Spleen (tissue), 11 donors: ENCODE measurements at regions not wholly inside any gene's neighbourhood (a gene's known extent, or its start where the extent isn't known, plus 50 kb on each side); places are given as distances from the start of the nearest gene placed in this dataset.
"Not testable (repeated sequence)": the region's sequence is repeated elsewhere in the genome, so short reads cannot be mapped to it uniquely, and the experiment has no call there.

Experiments used
- DNase-seq: peaks from one replicate; pipeline ENCODE4 v3.0.0-alpha.2; 2020
- H3K27ac ChIP-seq, 8 donors: fragments of 200-600 bp; sonication (generic) in 7 of 8; 1 replicate in 4 of 8; 2 replicates in 4 of 8; pipeline versions ENCODE4 v1.5.0 to v1.8.0; 2016 to 2021; ENCODE audit warnings: inconsistent platforms in 4 of 8, mild to moderate bottlenecking in 4 of 8, moderate library complexity in 1 of 8
- H3K27me3 ChIP-seq, 7 donors: fragments of 200-600 bp; sonication (generic) in 6 of 7; replicated peaks in 1 of 7; 1 replicate in 4 of 7; 2 replicates in 3 of 7; pipeline versions ENCODE4 v1.5.0 to v1.8.0; 2016 to 2021; ENCODE audit warnings: inconsistent platforms in 3 of 7, mild to moderate bottlenecking in 1 of 7
- H3K36me3 ChIP-seq, 6 donors: fragments of 200-600 bp; sonication (generic) in 5 of 6; 1 replicate in 4 of 6; 2 replicates in 2 of 6; pipeline versions ENCODE4 v1.5.0 to v1.8.0; 2016 to 2021; ENCODE audit warnings: inconsistent platforms in 2 of 6
- H3K4me1 ChIP-seq, 6 donors: fragments of 200-600 bp; sonication (generic) in 5 of 6; 1 replicate in 3 of 6; 2 replicates in 3 of 6; pipeline versions ENCODE4 v1.5.0 to v1.8.0; 2016 to 2021; ENCODE audit warnings: inconsistent platforms in 3 of 6
- H3K4me3 ChIP-seq, 8 donors: fragments of 200-600 bp; sonication (generic) in 7 of 8; 1 replicate in 4 of 8; 2 replicates in 4 of 8; pipeline versions ENCODE4 v1.5.0 to v1.8.0; 2016 to 2021; ENCODE audit warnings: inconsistent platforms in 4 of 8, mild to moderate bottlenecking in 4 of 8, moderate library complexity in 2 of 8
- H3K9me3 ChIP-seq, 8 donors: fragments of 200-600 bp; sonication (generic) in 7 of 8; 1 replicate in 4 of 8; 2 replicates in 4 of 8; pipeline versions ENCODE4 v1.5.0 to v1.8.0; 2016 to 2021; ENCODE audit warnings: inconsistent platforms in 4 of 8
- POLR2A ChIP-seq, 3 donors: fragments of 450-650 bp; IDR thresholded peaks; one replicate each; pipeline ENCODE4 v1.5.1; 2017; ENCODE audit warnings: antibody characterized with exemption in 3 of 3, mild to moderate bottlenecking in 1 of 3
- POLR2AphosphoS5 ChIP-seq, 3 donors: sonication (generic); formaldehyde crosslinking; IDR thresholded peaks; one replicate each; pipeline ENCODE4 v1.5.1; 2017; ENCODE audit warnings: antibody characterized with exemption in 3 of 3
- WGBS, 5 donors: extraction: QIAGEN DNeasy Blood & Tissue Kit in 3 of 5; methylation state at CpG; one replicate each; pipeline versions ENCODE4 v1.1.5 to v1.1.7; 2013 to 2018; 5-methylcytosine and 5-hydroxymethylcytosine counted together
- intact Hi-C: fragments of 100-400 bp; cut with DNase I; formaldehyde crosslinking; loops from one replicate; pipeline ENCODE4 v1.15.0; 2023; ENCODE audit warnings: low total_unique reads
- TF ChIP-seq, protein P1 (sequence below), 11 experiments: fragments of 200-600 bp in 7 of 11; fragments of 450-650 bp in 4 of 11; sonication (generic) in 4 of 11; IDR thresholded peaks in 8 of 11; conservative IDR thresholded peaks in 3 of 11; 1 replicate in 7 of 11; 2 replicates in 4 of 11; pipeline versions ENCODE4 v1.4.0 to v1.8.0; 2016 to 2021; ENCODE audit warnings: antibody characterized with exemption in 11 of 11, inconsistent platforms in 4 of 11, mild to moderate bottlenecking in 1 of 11
- donor health status: healthy with polysubstance abuse.
- donor health status: DM: no; HTN: no; CAD: no; lungs with moderate emphysema.
- donor health status: DM: no; HTN: no; CAD: no.
- donor health status: Bipolar disorder and iron deficiency.
- donor health status: healthy.
- donor health status: DM: no; HTN: no; CAD: no.
- donor health status: DM: yes; HTN: yes; CAD: no.

DNA sequence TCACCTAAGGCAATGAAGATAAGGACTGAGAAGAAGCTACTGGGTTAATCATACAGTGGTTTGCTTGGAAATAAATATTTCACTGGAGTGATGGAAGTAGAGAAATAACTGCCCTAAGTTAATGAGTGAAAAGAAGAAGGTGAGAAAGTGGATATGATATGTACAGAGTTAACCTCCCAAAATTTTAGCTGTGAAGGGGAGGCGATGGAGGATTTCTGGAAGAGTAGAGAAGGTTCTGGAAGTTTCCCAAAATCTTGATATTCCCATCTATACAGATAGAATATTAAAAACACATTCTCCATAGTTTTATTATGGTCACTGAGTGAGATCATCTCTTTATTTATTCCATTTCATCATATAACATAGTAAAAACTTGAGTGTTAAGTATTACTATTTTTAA lies 296.6 kb upstream of the RGPD4 start:
- intact Hi-C loops = no loop called here
- TF ChIP-seq POLR2A (IDR thresholded peaks at IDR 0.05) = no peak
- no peak for TF ChIP-seq POLR2AphosphoS5 (IDR thresholded peaks at IDR 0.05)
- TF ChIP-seq, protein P1, sequence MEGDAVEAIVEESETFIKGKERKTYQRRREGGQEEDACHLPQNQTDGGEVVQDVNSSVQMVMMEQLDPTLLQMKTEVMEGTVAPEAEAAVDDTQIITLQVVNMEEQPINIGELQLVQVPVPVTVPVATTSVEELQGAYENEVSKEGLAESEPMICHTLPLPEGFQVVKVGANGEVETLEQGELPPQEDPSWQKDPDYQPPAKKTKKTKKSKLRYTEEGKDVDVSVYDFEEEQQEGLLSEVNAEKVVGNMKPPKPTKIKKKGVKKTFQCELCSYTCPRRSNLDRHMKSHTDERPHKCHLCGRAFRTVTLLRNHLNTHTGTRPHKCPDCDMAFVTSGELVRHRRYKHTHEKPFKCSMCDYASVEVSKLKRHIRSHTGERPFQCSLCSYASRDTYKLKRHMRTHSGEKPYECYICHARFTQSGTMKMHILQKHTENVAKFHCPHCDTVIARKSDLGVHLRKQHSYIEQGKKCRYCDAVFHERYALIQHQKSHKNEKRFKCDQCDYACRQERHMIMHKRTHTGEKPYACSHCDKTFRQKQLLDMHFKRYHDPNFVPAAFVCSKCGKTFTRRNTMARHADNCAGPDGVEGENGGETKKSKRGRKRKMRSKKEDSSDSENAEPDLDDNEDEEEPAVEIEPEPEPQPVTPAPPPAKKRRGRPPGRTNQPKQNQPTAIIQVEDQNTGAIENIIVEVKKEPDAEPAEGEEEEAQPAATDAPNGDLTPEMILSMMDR (IDR thresholded peaks at IDR 0.05 in 8 of 11, conservative IDR thresholded peaks at IDR 0.05 in 3 of 11) = no peak
- Histone ChIP-seq H3K4me1 (no peaks in the 10 kb centered on the region), H3K4me3 (no peak overlapping the region), H3K27me3 (no peaks in the 10 kb centered on the region), H3K27ac (no peak overlapping the region), H3K36me3 (no peaks in the 10 kb centered on the region), H3K9me3 (peaks cover 0 to 9% (median under 1%) of the 10 kb centered on the region in 8 donors)
- DNase-seq = no peak
- 79 to 98% (median 85%) methylated on average over 1 of the region's 1 CpG for WGBS, 5 donors

DNA sequence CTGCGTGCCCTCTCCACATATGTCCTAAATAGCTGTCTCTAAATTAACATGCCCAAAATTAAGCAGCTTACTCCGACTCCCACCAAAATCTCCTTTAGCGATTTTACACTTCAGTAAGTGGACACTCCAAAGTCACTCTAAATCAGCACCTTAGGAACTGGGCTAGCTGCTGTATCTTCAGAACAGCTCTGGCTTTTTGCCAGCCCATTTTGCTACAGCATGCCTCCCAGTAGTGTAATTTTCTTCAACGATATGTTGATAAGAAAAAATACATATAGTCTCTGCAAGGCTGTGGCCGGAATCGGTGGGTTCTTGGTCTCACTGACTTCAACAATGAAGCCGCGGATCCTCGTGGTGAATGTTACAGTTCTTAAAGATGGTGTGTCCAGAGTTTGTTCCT lies 291.8 kb upstream of the RGPD4 start:
- Histone ChIP-seq H3K4me1 (no peaks in the 10 kb centered on the region), H3K9me3 (peaks cover 0 to 11% (median 6%) of the 10 kb centered on the region in 8 donors), H3K27me3 (no peaks in the 10 kb centered on the region), H3K27ac (no peak overlapping the region), H3K36me3 (no peaks in the 10 kb centered on the region), H3K4me3 (no peak overlapping the region)
- no peak for DNase-seq
- TF ChIP-seq, protein P1 (IDR thresholded peaks at IDR 0.05 in 8 of 11, conservative IDR thresholded peaks at IDR 0.05 in 3 of 11) = no peak
- TF ChIP-seq POLR2A (IDR thresholded peaks at IDR 0.05) = no peak
- no peak for TF ChIP-seq POLR2AphosphoS5 (IDR thresholded peaks at IDR 0.05)
- WGBS, 5 donors = 87 to 95% (median 90%) methylated on average over 9 of the region's 9 CpGs
- intact Hi-C loops = no loop called here

DNA sequence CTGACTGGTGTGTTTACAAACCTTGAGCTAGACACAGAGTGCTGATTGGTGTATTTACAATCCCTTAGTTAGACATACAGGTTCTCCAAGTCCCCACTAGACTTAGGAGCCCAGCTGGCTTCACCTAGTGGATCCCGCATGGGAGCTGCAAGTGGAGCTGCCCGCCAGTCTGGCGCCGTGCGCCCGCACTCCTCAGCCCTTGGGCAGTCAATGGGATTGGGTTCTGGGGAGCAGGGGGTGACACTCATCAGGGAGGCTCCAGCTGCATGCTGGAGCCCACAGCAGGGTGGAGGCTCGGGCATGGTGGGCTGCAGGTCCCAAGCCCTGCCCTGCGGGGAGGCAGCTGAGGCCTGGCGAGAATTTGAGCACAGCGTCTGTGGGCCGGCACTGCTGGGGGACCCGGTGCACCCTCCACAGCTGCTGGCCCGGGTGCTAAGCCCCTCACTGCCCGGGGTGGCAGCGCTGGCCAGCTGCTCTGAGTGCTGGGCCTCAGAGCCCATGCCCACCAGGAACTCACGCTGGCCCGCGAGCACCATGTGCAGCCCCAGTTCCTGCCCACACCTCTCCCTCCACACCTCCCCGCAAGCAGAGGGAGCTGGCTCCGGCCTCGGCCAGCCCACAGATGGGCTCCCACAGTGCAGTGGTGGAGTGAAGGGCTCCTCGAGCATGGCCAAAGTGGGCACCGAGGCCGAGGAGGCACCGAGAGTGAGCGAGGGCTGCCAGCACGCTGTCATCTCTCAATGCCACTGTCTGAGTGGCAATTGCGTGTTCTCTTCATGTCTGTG lies 290.6 kb upstream of the RGPD4 start:
- WGBS, 5 donors = 89 to 100% (median 90%) methylated on average over 3 to 28 of the region's 28 CpGs

DNA sequence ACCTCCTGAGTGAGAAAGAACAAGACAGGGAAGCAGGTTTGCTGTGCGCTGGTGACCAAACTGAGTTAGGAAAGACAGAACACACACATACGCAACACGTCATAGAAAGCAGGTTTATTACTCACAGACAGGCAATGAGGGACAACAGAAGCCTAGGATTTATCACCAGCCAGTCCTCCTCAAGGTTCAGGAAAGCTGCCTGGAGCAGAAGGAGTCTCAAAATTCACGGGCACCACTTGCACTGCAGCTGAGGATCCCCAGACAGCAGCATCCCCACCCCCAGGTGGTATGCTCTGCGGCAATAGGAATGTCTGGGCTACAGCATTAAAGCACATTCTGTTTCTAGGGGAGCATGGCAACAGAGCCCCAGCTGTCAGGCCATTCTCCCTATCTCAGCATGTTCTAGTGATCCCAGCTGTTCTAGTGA lies 284.4 kb upstream of the RGPD4 start:
- H3K4me3 ChIP-seq = no peak overlapping the region
- WGBS, 5 donors = 71 to 83% (median 77%) methylated on average over 5 of the region's 5 CpGs
- intact Hi-C loops = no loop called here
- no peak for DNase-seq
- TF ChIP-seq, protein P1 (IDR thresholded peaks at IDR 0.05 in 8 of 11, conservative IDR thresholded peaks at IDR 0.05 in 3 of 11) = no peak
- TF ChIP-seq POLR2A (IDR thresholded peaks at IDR 0.05) (no peak), POLR2AphosphoS5 (IDR thresholded peaks at IDR 0.05) (no peak)
- H3K4me1 ChIP-seq = no peaks in the 10 kb centered on the region
- H3K9me3 ChIP-seq = peaks cover 0 to 3% (median 0%) of the 10 kb centered on the region in 8 donors
- H3K36me3 ChIP-seq = no peaks in the 10 kb centered on the region
- H3K27me3 ChIP-seq = no peaks in the 10 kb centered on the region
- H3K27ac ChIP-seq = no peak overlapping the region

More for the DNA sequence above, 290.6 kb upstream of the RGPD4 start:
- DNase-seq, H3K36me3 ChIP-seq, H3K27ac ChIP-seq, H3K27me3 ChIP-seq, H3K4me3 ChIP-seq, H3K4me1 ChIP-seq, intact Hi-C loops: not testable (repeated sequence)
- H3K9me3 ChIP-seq = peaks cover 0 to 11% (median 6%) of the 10 kb centered on the region in 8 donors
